AG04450 (cell line): ENCODE measurements at regions not wholly inside any gene's neighbourhood (a gene's known extent, or its start where the extent isn't known, plus 50 kb on each side); places are given as distances from the start of the nearest gene placed in this dataset.

ENCODE experiments used
- CTCF ChIA-PET: fragments of 300-600, 350-600 bp; formaldehyde crosslinking; extraction: SDS; loops from one replicate; lab custom pipeline; 2022; ENCODE audit warnings: antibody characterized with exemption, inconsistent platforms; lab: Charles Lee
- POLR2A ChIA-PET: fragments of 350-600 bp; formaldehyde crosslinking; extraction: SDS; loops from one replicate; lab custom pipeline; 2021; ENCODE audit warnings: antibody characterized with exemption, inconsistent platforms; lab: Yijun Ruan, JAX
- DNase-seq: peaks from one replicate; pipeline ENCODE4 v3.0.0-alpha.2; 2011; ENCODE audit warnings: low read depth, low spot score
- H3K27ac ChIP-seq: one replicate; pipeline ENCODE4 v1.5.1; 2012; ENCODE audit warnings: low read depth, low read length, control low read depth
- H3K27me3 ChIP-seq: one replicate; pipeline ENCODE4 v1.6.0; 2012; ENCODE audit warnings: low read length; ENCODE audit not compliant: control insufficient read depth, insufficient read depth
- H3K4me3 ChIP-seq: 2 replicates; pipeline ENCODE4 v1.5.1; 2011; ENCODE audit warnings: mild to moderate bottlenecking, low read depth, low read length, control low read depth
- H3K9me3 ChIP-seq: 2 replicates; pipeline ENCODE4 v1.5.1; 2012; ENCODE audit warnings: low read length; ENCODE audit not compliant: control insufficient read depth, insufficient read depth
- CTCF ChIP-seq: IDR thresholded peaks from 2 replicates; pipeline ENCODE4 v1.5.1; 2011; ENCODE audit warnings: low read depth, low read length, control low read depth, inconsistent platforms

GRCh38 chr13:44652168-44652567 lies 76.0 kb upstream of the TSC22D1 start:
- no peak overlapping the region for H3K4me3 ChIP-seq
- no peak for TF ChIP-seq CTCF
- ChIA-PET POLR2A (no interaction called here), CTCF (no interaction called here)
- H3K27ac ChIP-seq, result no peak overlapping the region
- H3K9me3 ChIP-seq, result no peaks in the 10 kb centered on the region
- no peaks in the 10 kb centered on the region for H3K27me3 ChIP-seq
- no peak for DNase-seq

GRCh38 chr13:44651724-44652123 lies 75.6 kb upstream of the TSC22D1 start:
- no peak for TF ChIP-seq CTCF
- ChIA-PET CTCF (no interaction called here), POLR2A (no interaction called here)
- H3K27me3 ChIP-seq, result no peaks in the 10 kb centered on the region
- H3K9me3 ChIP-seq, result no peaks in the 10 kb centered on the region
- no peak for DNase-seq
- no peak overlapping the region for H3K4me3 ChIP-seq
- no peak overlapping the region for H3K27ac ChIP-seq

GRCh38 chr13:44651209-44651608 lies 75.1 kb upstream of the TSC22D1 start:
- POLR2A ChIA-PET, result interaction anchor here (0.7 kb wide), 1 partner anchor 268 kb away, joined by 5 read pairs; no protein-coding TSS in a partner anchor
- TF ChIP-seq CTCF, result no peak
- CTCF ChIA-PET, result interaction anchor here (0.6 to 0.7 kb wide), 2 partner anchors 100 to 311 kb away, joined by 3 read pairs; no protein-coding TSS in a partner anchor

GRCh38 chr13:44649834-44650233 lies 73.7 kb upstream of the TSC22D1 start:
- H3K27me3 ChIP-seq, result no peaks in the 10 kb centered on the region
- no peak overlapping the region for H3K4me3 ChIP-seq
- TF ChIP-seq CTCF, result no peak
- H3K27ac ChIP-seq, result no peak overlapping the region
- no peak for DNase-seq
- ChIA-PET CTCF (no interaction called here), POLR2A (no interaction called here)
- H3K9me3 ChIP-seq, result no peaks in the 10 kb centered on the region

More at GRCh38 chr13:44651209-44651608, 75.1 kb upstream of the TSC22D1 start:
- H3K27me3 ChIP-seq, result no peaks in the 10 kb centered on the region
- DNase-seq, result no peak
- no peak overlapping the region for H3K4me3 ChIP-seq
- no peaks in the 10 kb centered on the region for H3K9me3 ChIP-seq
- H3K27ac ChIP-seq, result no peak overlapping the region

GRCh38 chr13:44649104-44649428 lies 72.9 kb upstream of the TSC22D1 start:
- H3K4me3 ChIP-seq, result no peak overlapping the region
- no peaks in the 10 kb centered on the region for H3K9me3 ChIP-seq
- POLR2A ChIA-PET, result no interaction called here
- TF ChIP-seq CTCF, result no peak
- no peaks in the 10 kb centered on the region for H3K27me3 ChIP-seq
- CTCF ChIA-PET, result interaction anchor here (0.5 kb wide), 1 partner anchor 94 kb away, joined by 3 read pairs; no protein-coding TSS in a partner anchor
- no peak overlapping the region for H3K27ac ChIP-seq
- no peak for DNase-seq
